Nephron (organoid): ENCODE measurements at regions not wholly inside any gene's neighbourhood (a gene's known extent, or its start where the extent isn't known, plus 50 kb on each side); places are given as distances from the start of the nearest gene placed in this dataset.
A peak's percentile ranks its signal among the peaks of the same experiment; 100 is the strongest.

Experiments
- H3K27ac Mint-ChIP-seq, 3 experiments: 2 replicates each; pipeline ENCODE4 v1.8.0; 2020; ENCODE audit warnings: mixed read lengths in 3 of 3, mild to moderate bottlenecking in 2 of 3, moderate library complexity in 1 of 3
- H3K27me3 Mint-ChIP-seq: 2 replicates; pipeline ENCODE4 v1.8.0; 2021; ENCODE audit warnings: low read depth, mild to moderate bottlenecking, moderate library complexity, mixed read lengths
- H3K36me3 Mint-ChIP-seq: 2 replicates; pipeline ENCODE4 v1.8.0; 2020; ENCODE audit warnings: low read depth, mixed read lengths
- H3K4me1 Mint-ChIP-seq: 2 replicates; pipeline ENCODE4 v1.8.0; 2020; ENCODE audit warnings: mixed read lengths
- H3K4me3 Mint-ChIP-seq, 3 experiments: 2 replicates each; pipeline ENCODE4 v1.8.0; 2020; ENCODE audit warnings: mild to moderate bottlenecking in 3 of 3, mixed read lengths in 3 of 3, moderate library complexity in 2 of 3
- H3K9me3 Mint-ChIP-seq: 2 replicates; pipeline ENCODE4 v1.8.0; 2020; ENCODE audit warnings: mixed read lengths
- TF ChIP-seq, protein P1 (sequence below), 3 experiments: fragments of 200-600 bp; sonication (generic); IDR thresholded peaks; one replicate each; pipeline ENCODE4 v1.5.0; 2021; ENCODE audit warnings: antibody characterized with exemption in 3 of 3; ENCODE audit not compliant: unreplicated experiment in 3 of 3

GRCh38 chr18:27860011-27860410 lies 316.9 kb downstream of the CDH2 start:
- Mint-ChIP-seq H3K27me3 (no peaks in the 10 kb centered on the region), H3K36me3 (no peaks in the 10 kb centered on the region), H3K4me1 (peaks cover 21% of the 10 kb centered on the region), H3K9me3 (no peaks in the 10 kb centered on the region), H3K27ac (no peak overlapping the region), H3K4me3 (no peak overlapping the region)
- TF ChIP-seq, protein P1, sequence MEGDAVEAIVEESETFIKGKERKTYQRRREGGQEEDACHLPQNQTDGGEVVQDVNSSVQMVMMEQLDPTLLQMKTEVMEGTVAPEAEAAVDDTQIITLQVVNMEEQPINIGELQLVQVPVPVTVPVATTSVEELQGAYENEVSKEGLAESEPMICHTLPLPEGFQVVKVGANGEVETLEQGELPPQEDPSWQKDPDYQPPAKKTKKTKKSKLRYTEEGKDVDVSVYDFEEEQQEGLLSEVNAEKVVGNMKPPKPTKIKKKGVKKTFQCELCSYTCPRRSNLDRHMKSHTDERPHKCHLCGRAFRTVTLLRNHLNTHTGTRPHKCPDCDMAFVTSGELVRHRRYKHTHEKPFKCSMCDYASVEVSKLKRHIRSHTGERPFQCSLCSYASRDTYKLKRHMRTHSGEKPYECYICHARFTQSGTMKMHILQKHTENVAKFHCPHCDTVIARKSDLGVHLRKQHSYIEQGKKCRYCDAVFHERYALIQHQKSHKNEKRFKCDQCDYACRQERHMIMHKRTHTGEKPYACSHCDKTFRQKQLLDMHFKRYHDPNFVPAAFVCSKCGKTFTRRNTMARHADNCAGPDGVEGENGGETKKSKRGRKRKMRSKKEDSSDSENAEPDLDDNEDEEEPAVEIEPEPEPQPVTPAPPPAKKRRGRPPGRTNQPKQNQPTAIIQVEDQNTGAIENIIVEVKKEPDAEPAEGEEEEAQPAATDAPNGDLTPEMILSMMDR (IDR thresholded peaks at IDR 0.05; ENCODE audit: unreplicated experiment in 3 of 3) = no peak

- Mint-ChIP-seq H3K27ac (no peak overlapping the region), H3K4me3 (no peak overlapping the region), H3K9me3 (peaks cover 19% of the 10 kb centered on the region), H3K27me3 (no peaks in the 10 kb centered on the region), H3K4me1 (peaks cover 14% of the 10 kb centered on the region), H3K36me3 (no peaks in the 10 kb centered on the region)
- TF ChIP-seq, protein P1 (IDR thresholded peaks at IDR 0.05; ENCODE audit: unreplicated experiment in 3 of 3) = no peak
Measured at GRCh38 chr18:27856820-27857219, 320.1 kb downstream of the CDH2 start.

DNA sequence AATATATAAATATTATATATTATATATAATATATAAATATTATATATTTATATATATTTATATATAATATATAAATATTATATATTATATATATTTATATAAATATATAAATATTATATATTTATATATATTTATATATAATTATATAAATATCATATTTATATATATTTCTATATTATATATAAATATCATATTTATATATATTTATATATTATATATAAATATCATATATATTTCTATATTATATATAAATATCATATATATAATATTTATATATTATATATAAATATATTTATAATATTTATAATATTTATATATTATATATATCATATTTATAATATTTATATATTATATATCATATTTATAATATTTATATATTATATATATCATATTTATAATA lies 321.4 kb downstream of the CDH2 start:
- no peak overlapping the region for H3K4me3 Mint-ChIP-seq
- no peak overlapping the region for H3K27ac Mint-ChIP-seq
- no peaks in the 10 kb centered on the region for H3K36me3 Mint-ChIP-seq
- no peaks in the 10 kb centered on the region for H3K27me3 Mint-ChIP-seq
- peaks cover under 1% of the 10 kb centered on the region for H3K4me1 Mint-ChIP-seq
- TF ChIP-seq, protein P1 (IDR thresholded peaks at IDR 0.05; ENCODE audit: unreplicated experiment in 3 of 3) = no peak
- peaks cover 21% of the 10 kb centered on the region for H3K9me3 Mint-ChIP-seq

DNA sequence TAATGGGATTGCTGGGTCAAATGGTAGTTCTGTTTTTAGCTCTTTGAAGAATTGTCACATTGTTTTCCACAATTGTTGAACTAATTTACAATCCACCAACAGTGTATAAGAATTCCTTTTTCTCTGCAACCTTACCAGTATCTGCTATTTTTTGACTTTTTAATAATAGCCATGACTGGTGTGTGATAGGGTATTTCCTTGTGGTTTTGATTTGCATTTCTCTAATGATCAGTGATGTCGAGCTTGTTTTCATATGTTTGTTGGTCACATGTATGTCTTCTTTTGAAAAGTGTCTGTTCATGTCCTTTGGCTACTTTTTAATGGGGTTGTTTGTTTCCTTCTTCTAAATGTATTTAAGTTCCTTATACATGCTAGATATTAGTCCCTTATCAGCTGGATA lies 322.3 kb downstream of the CDH2 start:
- Mint-ChIP-seq H3K27me3 (no peaks in the 10 kb centered on the region), H3K4me1 (no peaks in the 10 kb centered on the region), H3K4me3 (no peak overlapping the region), H3K36me3 (no peaks in the 10 kb centered on the region), H3K9me3 (peaks cover 24% of the 10 kb centered on the region), H3K27ac (no peak overlapping the region)
- TF ChIP-seq, protein P1 (IDR thresholded peaks at IDR 0.05; ENCODE audit: unreplicated experiment in 3 of 3) = no peak

GRCh38 chr18:27848336-27848735 lies 328.6 kb downstream of the CDH2 start:
- TF ChIP-seq, protein P1 (IDR thresholded peaks at IDR 0.05; ENCODE audit: unreplicated experiment in 3 of 3) = no peak
- Mint-ChIP-seq H3K4me3 (no peak overlapping the region), H3K27ac (no peak overlapping the region), H3K9me3 (peaks cover 15% of the 10 kb centered on the region), H3K36me3 (no peaks in the 10 kb centered on the region), H3K4me1 (no peaks in the 10 kb centered on the region), H3K27me3 (no peaks in the 10 kb centered on the region)

DNA sequence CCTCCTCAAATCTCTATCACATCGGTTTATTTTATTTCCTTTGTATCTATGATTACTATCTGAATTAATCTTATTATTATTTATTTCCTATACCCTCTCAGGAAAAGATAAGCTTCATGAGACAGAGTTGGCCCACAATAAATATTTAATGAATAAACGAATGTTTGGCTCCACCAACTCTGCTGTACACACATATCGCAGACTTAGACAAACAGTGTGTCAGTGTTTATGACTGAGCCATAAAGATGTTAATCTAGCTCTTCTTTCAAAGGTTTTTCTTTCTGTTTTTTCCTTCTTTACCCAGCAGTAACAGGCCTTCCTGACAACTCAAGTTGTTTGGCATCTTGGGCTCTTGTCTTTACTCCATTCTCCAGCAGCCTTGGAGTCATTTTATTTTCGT lies 329.5 kb downstream of the CDH2 start:
- Mint-ChIP-seq H3K27ac (peak overlapping the region in 1 of 3 experiments; percentile 3), H3K4me1 (no peaks in the 10 kb centered on the region), H3K9me3 (peaks cover 7% of the 10 kb centered on the region), H3K27me3 (no peaks in the 10 kb centered on the region), H3K36me3 (no peaks in the 10 kb centered on the region), H3K4me3 (no peak overlapping the region)
- TF ChIP-seq, protein P1 (IDR thresholded peaks at IDR 0.05; ENCODE audit: unreplicated experiment in 3 of 3) = no peak
